Small intestine (tissue), 7 donors: ENCODE measurements at regions not wholly inside any gene's neighbourhood (a gene's known extent, or its start where the extent isn't known, plus 50 kb on each side); places are given as distances from the start of the nearest gene placed in this dataset.

ENCODE experiments used
- DNase-seq, 2 donors: peaks; one replicate each; pipeline versions ENCODE4 v3.0.0 to v3.0.0-alpha.2; 2013
- FAIRE-seq: peaks from 2 replicates; lab custom pipeline; 2012; peaks lifted over from hg19 to GRCh38; lab: Jason Lieb, UNC
- H3K27ac ChIP-seq, 3 donors: one replicate each; pipeline ENCODE4 v1.5.1; 2013; ENCODE audit warnings: low read length in 2 of 3, mild to moderate bottlenecking in 2 of 3, control low read depth in 1 of 3, inconsistent platforms in 1 of 3, low read depth in 1 of 3, moderate library complexity in 1 of 3
- H3K27me3 ChIP-seq, 3 donors: one replicate each; pipeline ENCODE4 v1.6.1; 2013; ENCODE audit warnings: low read length in 3 of 3, inconsistent platforms in 1 of 3; ENCODE audit not compliant: control insufficient read depth in 3 of 3, insufficient read depth in 3 of 3
- H3K36me3 ChIP-seq, 3 donors: one replicate each; pipeline ENCODE4 v1.6.1; 2013; ENCODE audit warnings: low read length in 3 of 3, inconsistent platforms in 1 of 3, low read depth in 1 of 3, mild to moderate bottlenecking in 1 of 3, moderate library complexity in 1 of 3; ENCODE audit not compliant: control insufficient read depth in 3 of 3, insufficient read depth in 2 of 3
- H3K4me1 ChIP-seq, 3 donors: one replicate each; pipeline ENCODE4 v1.6.1; 2013; ENCODE audit warnings: low read length in 2 of 3, inconsistent platforms in 1 of 3, low read depth in 1 of 3, mild to moderate bottlenecking in 1 of 3, moderate library complexity in 1 of 3; ENCODE audit not compliant: control insufficient read depth in 3 of 3, insufficient read depth in 2 of 3
- H3K4me3 ChIP-seq, 3 donors: one replicate each; pipeline ENCODE4 v1.5.1; 2013; ENCODE audit warnings: low read length in 3 of 3, control low read depth in 1 of 3, inconsistent platforms in 1 of 3, low read depth in 1 of 3, mild to moderate bottlenecking in 1 of 3, moderate library complexity in 1 of 3
- H3K9me3 ChIP-seq, 2 donors: one replicate each; pipeline ENCODE4 v1.6.1; 2013; ENCODE audit warnings: low read depth in 1 of 2, low read length in 1 of 2; ENCODE audit not compliant: control insufficient read depth in 2 of 2, insufficient read depth in 1 of 2
- WGBS, 3 donors: extraction: QIAGEN DNeasy Blood & Tissue Kit; methylation state at CpG; one replicate each; pipeline ENCODE4 v1.1.7; 2013; 5-methylcytosine and 5-hydroxymethylcytosine counted together
- donor health status: healthy with polysubstance abuse.
- donor health status: control.
- donor health status: control.
- donor health status: Bipolar disorder and iron deficiency.
- donor health status: healthy.

DNA sequence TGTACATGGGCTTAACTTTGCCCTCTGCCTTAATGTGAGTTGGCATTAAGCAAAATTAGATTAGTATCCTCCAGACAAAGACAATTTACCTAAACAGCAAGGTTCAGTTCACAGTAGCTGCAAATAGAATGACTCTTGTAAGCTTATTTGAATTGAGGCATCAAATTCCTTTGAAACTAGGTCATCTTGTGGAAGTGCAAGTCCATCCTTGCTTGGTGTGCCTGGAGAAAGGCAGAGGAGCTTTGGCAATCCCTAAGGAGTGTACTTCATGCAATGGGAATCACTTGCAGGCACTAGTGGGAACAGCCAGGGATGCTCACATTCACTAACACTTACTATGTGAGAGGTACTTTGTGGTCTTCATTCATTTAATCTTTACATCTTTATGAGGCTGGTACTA, 118.3 kb downstream of the DRD1 start:
- no peaks in the 10 kb centered on the region for H3K36me3 ChIP-seq
- FAIRE-seq = no peak
- H3K27me3 ChIP-seq = no peaks in the 10 kb centered on the region
- H3K9me3 ChIP-seq = no peaks in the 10 kb centered on the region
- no peak overlapping the region for H3K4me3 ChIP-seq
- no peak overlapping the region for H3K27ac ChIP-seq
- no peaks in the 10 kb centered on the region for H3K4me1 ChIP-seq
- no peak for DNase-seq

DNA sequence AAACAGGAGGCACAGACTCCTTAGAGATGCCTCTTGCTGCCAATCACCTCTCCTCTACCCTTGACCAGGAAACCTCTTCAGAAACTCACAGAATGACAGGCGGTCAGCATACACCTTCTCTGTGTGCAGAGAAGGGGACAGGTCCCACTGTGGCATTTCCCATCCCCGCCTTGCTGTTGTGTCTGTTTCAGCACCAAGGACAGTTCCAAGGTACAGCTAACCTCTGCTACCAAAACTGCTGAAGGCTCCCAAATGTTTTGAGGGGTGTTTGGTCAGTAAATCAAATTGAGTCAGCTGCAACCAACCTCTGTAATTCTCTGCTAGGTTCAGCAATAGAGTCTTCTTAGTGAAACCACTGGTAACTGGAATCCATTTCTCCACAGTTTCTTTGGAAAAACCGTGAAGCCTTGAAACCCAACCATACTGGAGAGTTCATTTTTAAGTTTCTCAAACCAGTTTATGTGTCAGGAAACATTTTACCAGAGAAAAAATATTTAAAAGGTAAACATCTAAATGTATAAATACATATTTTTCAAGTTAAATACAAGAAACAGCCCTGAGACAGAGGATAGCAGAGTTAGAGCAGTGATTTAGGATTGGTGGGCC, 122.0 kb downstream of the DRD1 start:
- no peak for FAIRE-seq
- WGBS, 3 donors = 22 to 28% (median 25%) methylated on average over 3 of the region's 3 CpGs
- no peaks in the 10 kb centered on the region for H3K9me3 ChIP-seq
- no peaks in the 10 kb centered on the region for H3K36me3 ChIP-seq
- no peak overlapping the region for H3K27ac ChIP-seq
- peak in 1 of 2 donors; percentile 51 for DNase-seq
- H3K4me3 ChIP-seq = no peak overlapping the region
- H3K27me3 ChIP-seq = no peaks in the 10 kb centered on the region
- H3K4me1 ChIP-seq = no peaks in the 10 kb centered on the region

DNA sequence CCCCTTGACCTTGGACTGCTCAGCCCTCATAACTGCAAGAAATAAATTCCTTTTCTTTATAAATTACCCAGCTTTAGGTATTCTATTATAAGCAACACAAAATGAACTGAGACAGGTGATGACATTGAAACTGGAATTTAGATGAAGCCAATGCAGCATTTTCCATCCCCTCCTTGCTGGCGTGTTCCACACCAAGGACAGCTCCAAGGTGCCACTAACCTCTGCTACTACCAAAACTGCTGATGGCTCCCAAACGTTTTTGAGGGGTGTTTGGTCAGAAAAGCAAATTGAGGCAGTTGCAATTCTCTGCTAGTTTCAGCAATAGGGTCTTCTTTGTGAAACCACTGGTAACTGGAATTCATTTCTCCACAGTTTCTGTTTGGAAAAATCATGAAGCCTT, 124.8 kb downstream of the DRD1 start:
- DNase-seq (no peak), FAIRE-seq (no peak)
- Histone ChIP-seq H3K9me3 (no peaks in the 10 kb centered on the region), H3K27me3 (no peaks in the 10 kb centered on the region), H3K27ac (no peak overlapping the region), H3K4me3 (no peak overlapping the region), H3K4me1 (no peaks in the 10 kb centered on the region), H3K36me3 (no peaks in the 10 kb centered on the region)
- WGBS, 3 donors = 30 to 39% (median 34%) methylated on average over 2 of the region's 2 CpGs

DNA sequence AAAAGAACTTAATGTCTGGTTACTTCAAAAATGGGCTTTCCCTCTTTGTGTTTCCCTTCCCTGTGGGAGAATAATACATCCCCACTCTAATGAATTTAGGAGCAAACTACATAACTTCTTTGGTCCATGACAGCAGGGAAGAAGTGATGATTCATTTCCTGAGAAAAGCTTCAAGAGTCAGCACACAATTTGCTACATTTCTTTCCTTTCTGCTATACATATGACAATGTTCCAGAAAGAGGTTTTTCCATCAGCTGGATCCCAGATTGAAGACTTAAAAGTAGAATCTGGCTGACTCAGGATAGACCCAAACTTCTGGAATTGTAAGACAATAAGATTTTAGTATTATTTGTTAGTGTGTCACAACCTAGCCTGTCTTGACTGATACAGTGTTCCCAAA, 126.1 kb downstream of the DRD1 start:
- Histone ChIP-seq H3K27ac (no peak overlapping the region), H3K9me3 (no peaks in the 10 kb centered on the region), H3K27me3 (no peaks in the 10 kb centered on the region), H3K4me1 (no peaks in the 10 kb centered on the region), H3K36me3 (no peaks in the 10 kb centered on the region), H3K4me3 (no peak overlapping the region)
- DNase-seq (no peak), FAIRE-seq (no peak)

DNA sequence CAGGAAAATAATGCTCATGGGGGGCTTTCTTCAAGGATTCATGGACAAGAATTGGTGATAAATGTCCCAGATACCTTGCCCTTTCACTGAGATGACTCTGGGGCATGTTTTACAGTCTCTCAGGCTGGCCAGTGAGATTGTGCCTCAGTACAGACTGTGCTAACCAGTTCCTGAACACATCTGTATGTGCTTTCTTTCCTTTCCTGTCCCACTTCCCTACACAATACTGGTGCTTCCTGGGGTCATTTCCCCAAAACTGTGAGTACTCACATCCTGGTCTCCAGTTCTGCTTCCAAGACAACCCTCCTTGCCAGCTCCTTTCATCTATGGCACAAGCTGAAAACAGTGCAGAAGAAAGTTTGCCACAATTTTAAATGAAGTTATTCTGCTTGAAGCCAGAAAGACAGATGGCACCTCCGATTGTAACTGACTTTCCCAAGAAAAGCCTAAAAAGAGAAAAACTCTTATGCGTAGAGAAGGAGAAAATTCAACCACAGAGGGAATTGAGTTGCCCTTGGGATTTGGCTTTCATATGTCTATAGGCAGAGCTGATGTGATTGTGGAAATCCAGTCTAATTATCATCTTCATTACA, 134.7 kb downstream of the DRD1 start:
- no peak overlapping the region for H3K27ac ChIP-seq
- peaks cover 0 to 2% of the 10 kb centered on the region in 2 donors for H3K9me3 ChIP-seq
- H3K36me3 ChIP-seq = no peaks in the 10 kb centered on the region
- FAIRE-seq (no peak), DNase-seq (no peak)
- no peaks in the 10 kb centered on the region for H3K27me3 ChIP-seq
- no peaks in the 10 kb centered on the region for H3K4me1 ChIP-seq
- WGBS, 3 donors = 85 to 94% (median 85%) methylated on average over 2 of the region's 2 CpGs
- no peak overlapping the region for H3K4me3 ChIP-seq

DNA sequence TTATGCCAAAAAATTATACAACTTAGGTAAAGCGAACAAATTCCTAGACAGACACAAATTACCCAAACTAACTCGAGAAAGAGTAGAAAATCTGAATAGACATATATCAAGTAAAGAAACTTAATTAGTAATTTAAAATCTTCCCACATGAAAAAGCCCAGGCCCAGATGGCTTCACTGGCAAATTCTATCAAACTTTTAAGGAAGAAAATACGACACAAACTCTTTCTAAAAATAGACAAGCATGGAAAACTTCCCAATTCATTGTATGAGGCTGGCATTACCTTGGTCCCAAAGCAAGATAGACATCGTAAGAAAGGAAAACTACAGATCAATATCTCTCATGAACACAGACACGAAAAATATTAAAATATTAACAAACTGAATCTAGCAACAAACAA, 135.3 kb downstream of the DRD1 start:
- peaks cover 0 to 3% (median 0%) of the 10 kb centered on the region in 3 donors for H3K27me3 ChIP-seq
- H3K9me3 ChIP-seq = peaks cover 0 to 5% of the 10 kb centered on the region in 2 donors
- no peaks in the 10 kb centered on the region for H3K36me3 ChIP-seq
- H3K4me1 ChIP-seq = no peaks in the 10 kb centered on the region
- DNase-seq = no peak
- no peak overlapping the region for H3K27ac ChIP-seq
- WGBS, 3 donors = 70 to 81% (median 76%) methylated on average over 5 of the region's 5 CpGs
- no peak overlapping the region for H3K4me3 ChIP-seq
- FAIRE-seq = no peak

DNA sequence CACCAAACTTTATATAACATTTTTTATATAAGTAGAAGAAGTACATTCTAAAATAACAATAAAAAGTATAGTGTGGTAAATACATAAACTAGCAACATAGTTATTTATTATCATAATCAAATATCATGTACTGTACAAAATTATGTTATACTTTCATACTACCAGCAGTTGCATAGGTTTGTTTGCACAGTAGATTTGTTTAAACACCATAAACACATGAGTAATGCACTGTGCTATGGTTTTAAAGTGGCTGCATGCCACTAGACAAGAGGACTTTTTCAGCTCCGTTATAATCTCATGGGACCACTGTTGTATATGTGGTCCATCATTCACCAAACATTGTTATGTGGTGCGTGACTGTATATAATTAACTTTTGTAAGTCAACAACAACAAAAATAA, 137.6 kb downstream of the DRD1 start:
- H3K4me3 ChIP-seq = no peak overlapping the region
- WGBS, 3 donors = 53 to 66% (median 54%) methylated on average over 2 of the region's 2 CpGs
- H3K27ac ChIP-seq = no peak overlapping the region
- H3K27me3 ChIP-seq = peaks cover 0 to 3% (median 0%) of the 10 kb centered on the region in 3 donors
- DNase-seq (no peak), FAIRE-seq (no peak)
- no peaks in the 10 kb centered on the region for H3K36me3 ChIP-seq
- H3K9me3 ChIP-seq = peaks cover 0 to 5% of the 10 kb centered on the region in 2 donors
- no peaks in the 10 kb centered on the region for H3K4me1 ChIP-seq

DNA sequence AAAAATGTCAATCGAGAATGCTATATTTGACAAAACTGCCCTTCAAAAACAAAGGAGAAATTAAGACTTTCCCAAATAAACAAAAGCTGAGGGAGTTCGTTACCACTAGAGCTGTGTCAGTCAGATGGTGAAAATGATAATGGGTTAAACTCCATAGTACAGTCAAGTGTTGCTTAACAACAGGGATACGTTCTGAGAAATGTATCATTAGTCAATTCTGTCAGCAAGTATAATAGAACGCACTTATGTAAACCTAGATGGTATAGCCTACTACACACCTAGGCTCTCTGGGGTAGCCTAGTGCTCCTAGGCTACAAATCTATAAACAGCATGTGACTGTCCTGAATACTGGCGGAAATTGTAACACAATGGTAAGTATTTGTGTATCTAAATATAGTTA, 138.7 kb downstream of the DRD1 start:
- H3K9me3 ChIP-seq = peaks cover 0 to 3% of the 10 kb centered on the region in 2 donors
- WGBS, 3 donors = 48 to 61% (median 56%) methylated on average over 5 of the region's 5 CpGs
- no peak overlapping the region for H3K27ac ChIP-seq
- no peaks in the 10 kb centered on the region for H3K36me3 ChIP-seq
- FAIRE-seq (no peak), DNase-seq (no peak)
- H3K4me3 ChIP-seq = no peak overlapping the region
- no peaks in the 10 kb centered on the region for H3K4me1 ChIP-seq
- peaks cover 0 to 3% (median 0%) of the 10 kb centered on the region in 3 donors for H3K27me3 ChIP-seq

DNA sequence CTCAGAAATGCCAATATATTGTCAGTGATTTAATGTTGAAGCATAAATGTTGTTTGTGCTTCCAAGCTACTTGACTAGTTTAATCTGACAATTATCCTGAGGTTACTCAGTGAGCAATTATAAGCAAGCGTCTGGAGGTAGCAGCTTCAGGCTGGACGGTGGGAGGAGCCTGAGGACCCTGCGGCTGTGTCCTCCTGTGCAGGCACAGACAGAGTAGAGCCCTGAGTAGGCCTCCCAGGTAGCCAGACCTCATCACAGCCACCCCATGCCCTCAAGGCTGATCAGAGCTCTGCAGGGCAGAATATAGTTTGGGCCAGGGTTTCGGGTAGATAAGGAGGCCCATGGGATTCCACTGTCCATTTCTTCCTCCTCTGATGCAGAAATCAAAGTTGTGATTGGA, 153.6 kb downstream of the DRD1 start:
- H3K9me3 ChIP-seq = no peaks in the 10 kb centered on the region
- no peaks in the 10 kb centered on the region for H3K4me1 ChIP-seq
- no peak overlapping the region for H3K4me3 ChIP-seq
- WGBS, 3 donors = 75 to 77% (median 75%) methylated on average over 4 of the region's 4 CpGs
- no peaks in the 10 kb centered on the region for H3K27me3 ChIP-seq
- FAIRE-seq (no peak), DNase-seq (no peak)
- no peak overlapping the region for H3K27ac ChIP-seq
- no peaks in the 10 kb centered on the region for H3K36me3 ChIP-seq
